ENCODE measurements at regions not wholly inside any gene's neighbourhood (a gene's known extent, or its start where the extent isn't known, plus 50 kb on each side); places are given as distances from the start of the nearest gene placed in this dataset.
"Not testable (repeated sequence)": the region's sequence is repeated elsewhere in the genome, so short reads cannot be mapped to it uniquely, and the experiment has no call there.

GRCh38 chr5:82639393-82640144 is 361.4 kb upstream of the RPS23 start:
- no peak for DNase-seq

DNA sequence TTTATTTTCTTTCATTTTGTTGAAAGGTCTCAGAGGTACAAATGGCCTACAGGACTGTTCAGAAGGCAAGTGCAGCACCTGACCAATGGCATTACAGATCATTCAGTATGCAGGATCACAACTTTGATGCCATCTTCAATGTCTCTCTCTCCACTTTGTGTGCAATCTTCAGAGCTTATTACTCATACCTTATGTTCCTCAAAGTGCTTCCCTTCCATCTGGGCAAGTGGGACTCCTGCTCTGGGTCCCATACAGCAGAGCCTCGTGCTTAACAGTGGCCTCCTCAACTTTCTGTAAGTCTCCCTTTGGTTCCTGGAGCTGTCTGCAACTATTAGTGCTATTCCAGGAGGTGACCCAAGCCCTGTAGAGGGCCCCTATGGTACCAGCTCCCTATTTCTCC is 358.4 kb upstream of the RPS23 start:
- DNase-seq = no peak

DNA sequence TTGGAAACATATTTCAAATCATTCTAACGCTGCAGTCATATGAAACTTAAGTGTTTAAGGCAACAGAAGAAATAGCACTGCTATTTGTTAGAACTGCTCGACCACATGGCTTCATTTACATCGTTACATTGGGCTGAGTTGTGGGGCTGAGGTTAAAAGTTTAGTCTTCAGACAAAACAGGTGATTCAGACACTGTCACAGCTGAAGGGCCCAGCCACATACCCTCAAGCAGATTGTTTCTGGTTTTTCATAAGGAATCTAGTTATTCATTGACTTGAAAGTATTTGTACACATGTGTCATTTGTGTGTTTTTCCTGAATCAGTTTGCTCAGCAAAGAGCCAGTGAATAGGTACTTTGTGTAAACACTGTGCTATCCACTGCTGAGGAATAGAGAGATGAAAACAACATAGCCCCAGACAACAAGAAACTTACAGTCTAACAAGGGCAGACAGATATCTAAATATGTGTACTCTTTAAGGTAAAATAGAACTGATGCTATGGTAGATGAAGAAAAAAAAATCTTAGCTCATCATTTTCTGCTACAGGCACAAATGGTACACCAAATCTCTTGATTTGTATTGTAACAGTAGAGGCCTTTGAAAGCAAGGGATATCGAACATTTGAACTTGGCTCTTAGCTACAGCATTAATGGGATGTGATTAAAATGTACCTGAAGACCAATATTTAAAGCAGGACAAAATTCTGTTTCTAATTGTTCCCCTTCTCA is 357.6 kb upstream of the RPS23 start:
- no peak for DNase-seq

GRCh38 chr5:82628364-82628910 is 350.3 kb upstream of the RPS23 start:
- no peak for DNase-seq

- DNase-seq = not testable (repeated sequence)
These were observed 348.9 kb upstream of the RPS23 start for GRCh38 chr5:82626905-82627591.

GRCh38 chr5:82626012-82626411 is 347.9 kb upstream of the RPS23 start:
- not testable (repeated sequence) for DNase-seq

DNA sequence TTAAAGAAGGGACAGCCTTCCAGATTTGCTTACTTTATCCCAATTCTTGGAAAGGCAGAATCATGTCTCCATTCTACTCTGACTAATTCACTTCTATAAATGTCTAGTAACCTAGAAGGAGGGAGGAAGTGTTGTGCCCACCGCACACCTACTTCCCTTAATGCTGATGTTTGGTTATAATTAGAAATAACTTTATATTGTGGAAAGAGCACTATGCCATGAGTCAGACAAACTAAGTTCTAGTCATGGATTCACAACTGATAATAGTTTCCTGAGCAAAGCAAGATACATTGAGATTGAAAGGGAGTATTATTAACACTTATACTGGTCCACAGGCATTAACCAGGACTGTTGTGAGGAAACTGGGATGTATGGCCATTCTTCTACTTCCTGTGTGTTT is 345.9 kb upstream of the RPS23 start:
- no peak for DNase-seq

DNA sequence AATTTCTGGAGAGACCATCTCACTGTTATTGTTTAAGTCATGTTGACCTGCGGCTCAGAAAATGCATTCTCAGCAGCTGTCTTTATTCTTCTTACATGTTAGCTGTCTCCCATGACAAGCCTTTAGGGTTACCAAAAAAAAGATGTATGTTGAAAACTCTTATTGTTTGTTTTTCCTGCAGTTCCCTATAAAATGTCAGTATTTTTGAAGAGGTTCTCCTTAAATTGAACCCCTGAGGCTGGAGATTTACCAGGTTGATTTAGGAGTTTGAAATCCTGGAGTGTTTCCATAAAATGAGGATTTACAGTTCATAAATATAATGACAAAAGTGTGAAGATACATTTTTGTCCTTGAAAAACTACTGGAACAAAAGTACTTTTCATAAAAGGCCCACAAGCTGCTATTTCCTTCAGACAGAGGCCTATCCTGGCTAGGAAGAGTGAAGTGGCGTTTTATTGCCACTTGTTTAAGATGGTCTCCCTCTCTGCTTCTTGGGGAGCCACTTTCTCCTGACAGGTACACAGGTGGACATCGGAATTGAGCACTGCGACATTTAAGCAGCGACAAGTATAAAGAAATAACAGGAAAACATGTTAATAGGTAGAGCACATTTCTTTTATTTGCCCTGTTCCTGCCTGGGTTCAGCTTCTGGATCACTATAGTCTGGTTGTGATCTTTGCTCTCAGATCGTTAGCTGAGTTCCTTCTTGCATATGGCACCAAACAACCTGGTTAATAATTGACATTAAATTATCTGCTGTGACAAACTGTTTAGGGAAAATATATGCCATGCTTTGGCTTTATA is 344.8 kb upstream of the RPS23 start:
- DNase-seq = no peak

GRCh38 chr5:82622205-82622604 is 344.1 kb upstream of the RPS23 start:
- no peak for DNase-seq

- DNase-seq = peak; percentile 8
These were observed 342.9 kb upstream of the RPS23 start for GRCh38 chr5:82620957-82621600.

- no peak for DNase-seq
These were observed 340.9 kb upstream of the RPS23 start for GRCh38 chr5:82619097-82619496.

DNA sequence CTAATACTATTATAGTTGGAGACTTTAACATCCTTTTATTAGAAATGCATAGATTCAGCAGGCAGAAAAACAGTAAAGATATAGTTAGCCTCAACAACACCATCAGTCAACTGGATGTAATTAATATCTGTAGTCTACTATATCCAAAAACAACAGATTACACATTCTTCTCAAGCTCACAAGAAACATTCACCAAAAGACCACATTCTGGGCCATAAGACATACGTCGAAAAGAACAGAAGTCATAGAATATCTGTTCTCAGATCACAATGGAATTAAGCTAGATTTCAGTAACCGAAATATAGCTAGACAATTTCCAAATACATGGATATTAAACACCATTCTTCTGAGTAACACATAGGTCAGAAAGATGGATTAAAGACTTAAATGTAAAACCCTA is 336.6 kb upstream of the RPS23 start:
- no peak for DNase-seq

DNA sequence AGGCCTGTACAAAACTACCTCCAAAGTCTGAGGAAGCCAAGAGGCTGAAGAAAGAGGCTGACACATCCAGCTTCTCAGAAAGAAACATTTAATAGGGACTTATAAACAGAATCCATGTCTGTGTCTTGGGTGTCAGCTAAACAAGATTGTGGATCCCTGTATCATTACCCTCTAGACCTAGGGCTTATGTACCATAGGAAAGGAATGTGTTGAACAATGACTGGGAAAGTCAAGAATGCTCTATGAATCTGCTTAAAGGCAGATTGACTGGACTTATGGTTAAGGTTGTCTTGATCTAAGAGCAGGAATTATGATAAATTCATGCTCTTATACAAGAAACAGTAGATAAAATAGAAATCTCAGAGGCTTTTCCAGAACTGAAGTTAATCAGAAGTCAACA is 335.7 kb upstream of the RPS23 start:
- no peak for DNase-seq

GRCh38 chr5:82610686-82611085 is 332.5 kb upstream of the RPS23 start:
- no peak for DNase-seq

DNA sequence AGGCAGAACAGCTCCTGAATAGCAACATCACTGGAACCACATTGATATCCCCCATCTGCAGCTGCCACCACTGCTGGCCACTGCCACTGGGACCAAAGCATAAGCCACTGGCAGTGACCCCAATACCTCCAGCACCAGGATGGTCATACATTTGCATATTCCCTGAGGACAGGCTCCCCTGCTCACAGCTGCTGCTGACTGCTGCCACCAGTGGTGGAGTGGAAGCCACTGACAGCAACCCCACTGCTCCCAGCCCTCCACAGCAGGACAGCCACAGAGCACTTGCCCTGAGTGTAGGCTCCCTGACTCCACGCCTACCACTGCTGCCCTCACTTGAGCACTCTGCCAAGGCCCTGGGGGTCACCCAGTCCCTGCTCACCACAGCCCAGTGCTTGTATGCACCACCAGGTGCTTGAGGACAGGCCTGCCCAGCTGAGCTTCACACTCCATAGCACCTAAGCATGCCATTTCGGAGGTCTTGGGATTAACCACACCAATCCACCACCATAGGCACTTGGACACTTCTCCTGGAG is 327.4 kb upstream of the RPS23 start:
- no peak for DNase-seq

DNA sequence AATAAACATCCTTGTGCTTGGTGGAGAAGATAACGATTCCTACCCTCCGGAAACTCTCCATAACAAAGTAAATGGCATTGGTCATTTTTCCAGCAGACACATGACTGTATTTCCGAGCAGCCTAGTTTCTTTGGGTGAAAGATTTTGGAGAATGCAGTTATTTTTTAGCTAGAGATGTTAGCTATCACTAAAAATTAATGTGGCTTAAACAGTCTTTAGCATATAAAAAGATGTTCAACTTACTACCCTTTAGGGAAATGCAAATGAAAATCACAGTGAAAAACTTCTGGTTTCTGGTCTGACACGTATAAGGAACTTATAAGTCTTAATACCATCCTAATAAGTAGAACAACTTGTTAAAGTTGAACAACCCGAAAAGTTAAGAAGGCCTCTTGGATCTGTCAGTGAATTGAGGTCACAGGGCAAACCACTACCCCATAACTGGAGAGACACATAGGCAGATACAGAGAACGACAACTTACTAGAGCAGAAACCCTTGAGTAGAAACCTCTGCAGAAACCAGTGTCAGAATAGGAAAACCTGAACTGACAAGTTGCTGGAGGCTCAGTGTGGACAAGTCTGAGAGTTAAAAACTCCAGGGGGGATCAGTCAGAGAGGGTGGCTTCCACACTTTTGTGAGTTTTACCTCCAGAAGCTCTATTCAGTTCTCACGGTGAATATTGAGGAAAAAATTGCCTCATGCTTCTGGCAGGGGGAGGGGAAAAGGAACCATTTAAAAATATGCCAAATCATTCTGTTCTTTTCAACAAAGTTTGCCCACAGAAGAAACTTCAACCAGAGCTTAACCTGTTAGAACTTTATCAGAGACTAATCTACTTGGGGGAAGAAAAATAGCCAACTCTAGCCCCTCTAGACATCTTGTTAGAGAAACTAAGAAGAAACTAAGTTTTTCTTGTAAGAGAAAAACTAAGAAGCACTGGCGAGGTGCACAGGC is 325.2 kb upstream of the RPS23 start:
- no peak for DNase-seq

- no peak for DNase-seq
These were observed 323.7 kb upstream of the RPS23 start for GRCh38 chr5:82601861-82602260.

DNA sequence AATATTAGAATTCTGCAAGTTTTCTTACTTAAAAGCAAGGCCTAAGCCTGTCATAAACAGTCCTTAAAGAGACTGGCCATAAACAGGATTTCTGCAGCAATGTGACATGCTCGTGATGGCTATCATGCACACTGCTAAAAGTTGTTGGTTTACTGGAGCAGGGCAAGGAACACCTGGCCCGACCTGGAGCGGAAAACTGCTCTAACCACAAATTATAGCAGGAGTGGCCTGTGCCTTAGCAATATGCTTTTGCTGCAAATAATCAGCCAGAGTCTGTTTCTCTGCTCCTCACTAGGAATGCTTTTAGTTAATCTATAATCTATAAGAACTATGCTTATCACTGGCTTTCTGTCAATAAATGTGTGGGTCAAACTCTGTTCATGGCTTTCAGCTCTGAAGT is 322.9 kb upstream of the RPS23 start:
- DNase-seq = no peak

DNA sequence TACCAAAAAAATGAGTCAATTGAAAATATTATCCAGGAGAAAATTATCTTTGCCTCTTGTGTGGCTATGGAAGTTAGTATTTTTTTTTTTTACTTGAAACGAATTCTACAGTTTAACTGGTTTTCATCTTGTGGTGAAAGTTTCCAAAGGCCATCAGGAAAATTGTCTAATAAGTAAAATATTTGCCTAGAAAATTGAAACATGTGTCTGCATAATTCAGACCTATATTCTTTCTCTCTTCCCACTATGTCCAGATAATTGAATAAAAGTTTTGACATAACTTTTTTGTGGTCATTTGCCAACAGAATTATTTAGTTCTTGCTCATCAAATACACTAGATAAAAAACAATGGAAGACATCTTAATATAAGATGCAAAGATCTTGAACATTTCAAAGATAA is 321.5 kb upstream of the RPS23 start:
- no peak for DNase-seq

DNA sequence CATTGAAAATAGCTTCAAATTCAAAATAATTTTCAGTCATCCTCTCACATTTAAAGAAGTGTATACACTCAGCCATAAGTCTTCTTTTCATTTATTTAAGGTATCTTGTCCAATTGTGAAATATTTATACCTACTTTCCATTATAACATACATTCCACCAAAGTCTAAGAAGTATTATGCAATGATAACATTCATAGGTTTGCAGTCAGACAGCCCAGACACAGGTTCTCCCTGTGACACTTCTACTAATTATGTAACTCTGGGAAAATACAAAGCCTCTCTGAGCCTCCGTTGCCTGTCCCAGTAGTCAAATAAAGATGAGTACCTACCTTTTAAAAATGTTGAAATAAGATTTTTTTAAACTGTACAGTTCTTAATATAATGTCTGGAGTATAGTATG is 320.9 kb upstream of the RPS23 start:
- DNase-seq = no peak

- DNase-seq = no peak
These were observed 319.3 kb upstream of the RPS23 start for GRCh38 chr5:82597437-82597836.

All from activated CD4-positive, alpha-beta T cell treated with anti-CD3 and anti-CD28 coated beads, Interleukin-10, Interleukin-2, amounts not matched to agents 100 ng/mL and 50 ng/mL, durations not matched to agents 16 hours and 8 hours (primary cell).